IMR-90 (cell line): ENCODE measurements at regions not wholly inside any gene's neighbourhood (a gene's known extent, or its start where the extent isn't known, plus 50 kb on each side); places are given as distances from the start of the nearest gene placed in this dataset.

Experiments used
- ATAC-seq: fragments of 200-7000 bp; cut with Tn5 transposase; 2 replicates; pipeline ENCODE4 v1.9.1; 2020; ENCODE audit warnings: low read depth, mild to moderate bottlenecking, moderate library complexity
- BruUV-seq: library from RNA; stranded (reverse); fragments of 400-500 nt; replicated peaks from 2 replicates; lab custom pipeline; 2021; lab: Mats Ljungman, UMichigan
- CTCF ChIA-PET: fragments of 300-600 bp; formaldehyde crosslinking; extraction: SDS; loops from one replicate; lab custom pipeline; 2021; ENCODE audit warnings: antibody characterized with exemption; lab: Yijun Ruan, JAX
- POLR2A ChIA-PET: fragments of 300-600 bp; sonication (Branson Sonifier 250); formaldehyde crosslinking; loops from one replicate; lab custom pipeline; 2022; ENCODE audit warnings: antibody characterized with exemption; ENCODE audit not compliant: unreplicated experiment; lab: Charles Lee
- DNase-seq: peaks from one replicate; pipeline ENCODE4 v3.0.0; 2013
- H2AFZ ChIP-seq: replicated peaks from 2 replicates; pipeline ENCODE3; 2013; ENCODE audit warnings: low read length, mild to moderate bottlenecking; ENCODE audit not compliant: poor library complexity
- H2AK5ac ChIP-seq: 2 replicates; pipeline ENCODE4 v1.6.1; 2013; ENCODE audit warnings: low read depth, low read length, inconsistent platforms
- H2AK9ac ChIP-seq: replicated peaks from 2 replicates; pipeline ENCODE3; 2013; ENCODE audit warnings: mild to moderate bottlenecking, low read depth, low read length, moderate library complexity; ENCODE audit not compliant: poor library complexity
- H2BK120ac ChIP-seq: 2 replicates; pipeline ENCODE4 v1.6.1; 2013; ENCODE audit warnings: low read depth, low read length, inconsistent platforms
- H2BK15ac ChIP-seq: 3 replicates; pipeline ENCODE4 v1.6.1; 2013; ENCODE audit warnings: low read depth, low read length, inconsistent platforms
- H2BK20ac ChIP-seq: 2 replicates; pipeline ENCODE4 v1.6.1; 2013; ENCODE audit warnings: low read depth, mild to moderate bottlenecking, inconsistent platforms, low read length, moderate library complexity
- H2BK5ac ChIP-seq: 2 replicates; pipeline ENCODE4 v1.6.1; 2013; ENCODE audit warnings: mild to moderate bottlenecking, low read depth, low read length, inconsistent platforms; ENCODE audit not compliant: poor library complexity, severe bottlenecking
- H3K14ac ChIP-seq: replicated peaks from 2 replicates; pipeline ENCODE4 v1.6.1; 2013; ENCODE audit warnings: low read depth, low read length, inconsistent platforms
- H3K18ac ChIP-seq: 2 replicates; pipeline ENCODE4 v1.6.1; 2013; ENCODE audit warnings: low read depth, low read length, control low read depth
- H3K23ac ChIP-seq: 2 replicates; pipeline ENCODE4 v1.6.1; 2013; ENCODE audit warnings: low read depth, low read length, inconsistent platforms
- H3K27ac ChIP-seq: 2 replicates; pipeline ENCODE4 v1.5.1; 2013; ENCODE audit warnings: mild to moderate bottlenecking, control low read depth, low read length; ENCODE audit not compliant: insufficient read depth
- H3K27me3 ChIP-seq: 2 replicates; pipeline ENCODE4 v1.6.1; 2013; ENCODE audit warnings: low read length; ENCODE audit not compliant: control insufficient read depth, insufficient read depth
- H3K36me3 ChIP-seq: 2 replicates; pipeline ENCODE4 v1.6.1; 2013; ENCODE audit warnings: low read length, mixed read lengths; ENCODE audit not compliant: control insufficient read depth, insufficient read depth
- H3K4ac ChIP-seq: 2 replicates; pipeline ENCODE4 v1.6.1; 2013; ENCODE audit warnings: low read depth, low read length, inconsistent platforms
- H3K4me1 ChIP-seq: 2 replicates; pipeline ENCODE4 v1.6.1; 2013; ENCODE audit warnings: low read length, mixed read lengths; ENCODE audit not compliant: control insufficient read depth, insufficient read depth
- H3K4me2 ChIP-seq: 2 replicates; pipeline ENCODE4 v1.6.1; 2013; ENCODE audit warnings: low read depth, mild to moderate bottlenecking, control low read depth, low read length, moderate library complexity
- H3K4me3 ChIP-seq: 2 replicates; pipeline ENCODE4 v1.5.1; 2013; ENCODE audit warnings: low read depth, mild to moderate bottlenecking, control low read depth, low read length, moderate library complexity; ENCODE audit not compliant: insufficient read depth
- H3K56ac ChIP-seq: 2 replicates; pipeline ENCODE4 v1.6.1; 2013; ENCODE audit warnings: low read length, inconsistent platforms; ENCODE audit not compliant: insufficient read depth; ENCODE audit errors: extremely low read depth
- H3K79me1 ChIP-seq, 2 experiments: 2 replicates each; pipeline ENCODE4 v1.6.1; 2013; ENCODE audit warnings: low read length in 2 of 2, inconsistent platforms in 1 of 2, low read depth in 1 of 2
- H3K9ac ChIP-seq: 2 replicates; pipeline ENCODE4 v1.6.1; 2013; ENCODE audit warnings: low read depth, low read length, control low read depth
- H3K9me1 ChIP-seq: 2 replicates; pipeline ENCODE4 v1.6.1; 2013; ENCODE audit warnings: low read length, inconsistent platforms; ENCODE audit not compliant: insufficient read depth
- H3K9me3 ChIP-seq: 2 replicates; pipeline ENCODE4 v1.6.1; 2013; ENCODE audit warnings: low read length; ENCODE audit not compliant: control insufficient read depth, insufficient read depth
- H4K20me1 ChIP-seq: 2 replicates; pipeline ENCODE4 v1.6.1; 2013; ENCODE audit warnings: low read length, inconsistent platforms; ENCODE audit not compliant: insufficient read depth
- H4K5ac ChIP-seq: 2 replicates; pipeline ENCODE4 v1.6.1; 2013; ENCODE audit warnings: mild to moderate bottlenecking, low read depth, low read length, control low read depth
- H4K8ac ChIP-seq, 2 experiments: 2 replicates each; pipeline ENCODE4 v1.6.1; 2013; ENCODE audit warnings: low read depth in 2 of 2, low read length in 2 of 2, control low read depth in 1 of 2, inconsistent platforms in 1 of 2
- H4K91ac ChIP-seq: 2 replicates; pipeline ENCODE4 v1.6.1; 2013; ENCODE audit warnings: low read depth, low read length, inconsistent platforms; ENCODE audit not compliant: insufficient read depth
- BHLHE40 ChIP-seq: fragments of 150-350 bp; IDR thresholded peaks from 2 replicates; pipeline ENCODE4 v1.6.1; 2016; ENCODE audit warnings: mild to moderate bottlenecking, low read depth, low read length
- CEBPB ChIP-seq: IDR thresholded peaks from 2 replicates; pipeline ENCODE4 v1.6.1; 2012; ENCODE audit warnings: low read depth, low read length, improper control_type of control experiment
- CHD1 ChIP-seq: IDR thresholded peaks from 2 replicates; pipeline ENCODE4 v1.6.1; 2012; ENCODE audit warnings: low read depth, low read length, improper control_type of control experiment
- CTCF ChIP-seq: conservative IDR thresholded peaks from 2 replicates; pipeline ENCODE4 v1.5.1; 2012; ENCODE audit warnings: mild to moderate bottlenecking, low read depth, low read length, improper control_type of control experiment
- ELK1 ChIP-seq: fragments of 150-350 bp; IDR thresholded peaks from 2 replicates; pipeline ENCODE4 v1.6.1; 2016; ENCODE audit warnings: low read depth, mild to moderate bottlenecking, low read length, moderate library complexity, borderline replicate concordance
- FOS ChIP-seq: fragments of 150-350 bp; IDR thresholded peaks from 2 replicates; pipeline ENCODE4 v1.6.1; 2016; ENCODE audit warnings: low read depth, low read length
- NFE2L2 ChIP-seq: fragments of 150-350 bp; IDR thresholded peaks from 2 replicates; pipeline ENCODE4 v1.6.1; 2016; ENCODE audit warnings: low read depth, mild to moderate bottlenecking, low read length
- POLR2A ChIP-seq: IDR thresholded peaks from 2 replicates; pipeline ENCODE4 v1.6.1; 2012; ENCODE audit warnings: mild to moderate bottlenecking, low read depth, low read length
- RAD21 ChIP-seq: IDR thresholded peaks from 2 replicates; pipeline ENCODE4 v1.6.1; 2012; ENCODE audit warnings: low read length, improper control_type of control experiment
- SMC3 ChIP-seq: fragments of 150-350 bp; IDR thresholded peaks from 2 replicates; pipeline ENCODE4 v1.6.1; 2016; ENCODE audit warnings: low read depth, mild to moderate bottlenecking, antibody characterized with exemption, low read length, moderate library complexity
- WGBS, 2 experiments: methylation state at CpG; one replicate each; pipeline versions ENCODE4 v1.1.5 to v1.1.7; 2013; ENCODE audit warnings: missing lambda C conversion rate in 2 of 2; ENCODE audit not compliant: insufficient read length in 1 of 2; ENCODE audit errors: extremely low coverage in 2 of 2; 5-methylcytosine and 5-hydroxymethylcytosine counted together
- dilution Hi-C: fragments of 300-500 bp; cut with HindIII; formaldehyde crosslinking; loops from one replicate; pipeline ENCODE4 v1.14.3; 2018; ENCODE audit warnings: low sequenced_read_pairs; ENCODE audit not compliant: unreplicated experiment
- in situ Hi-C: fragments of 300-500 bp; cut with MboI; formaldehyde crosslinking; loops from 3 replicates; pipeline ENCODE4 v1.14.3; 2019; ENCODE audit warnings: low sequenced_read_pairs, inconsistent platforms, mixed read lengths
- intact Hi-C: fragments of 100-400 bp; cut with micrococcal nuclease; formaldehyde crosslinking; loops from 2 replicates; pipeline ENCODE4 v1.10.0; 2022

GRCh38 chr14:101634202-101634849 is 73.0 kb downstream of the DIO3 start:
- CTCF ChIA-PET = no interaction called here
- H3K18ac ChIP-seq = no peak overlapping the region
- peaks cover 30% of the 10 kb centered on the region for H3K27me3 ChIP-seq
- no TSS peak for BruUV-seq
- H3K27ac ChIP-seq = no peak overlapping the region
- POLR2A ChIA-PET = no interaction called here
- no peak overlapping the region for H3K4me2 ChIP-seq
- no peak overlapping the region for H3K14ac ChIP-seq
- no peak overlapping the region for H2BK120ac ChIP-seq
- H2BK20ac ChIP-seq = no peak overlapping the region
- no peak overlapping the region for H2AK5ac ChIP-seq
- H3K56ac ChIP-seq = no peak overlapping the region
- H2AK9ac ChIP-seq = no peak overlapping the region
- no peaks in the 10 kb centered on the region for H3K9me3 ChIP-seq
- no peak for TF ChIP-seq ELK1
- no peak for TF ChIP-seq CEBPB
- TF ChIP-seq CHD1 = no peak
- TF ChIP-seq POLR2A = no peak
- TF ChIP-seq FOS = no peak
- no peak for TF ChIP-seq CTCF
- TF ChIP-seq RAD21 = no peak
- TF ChIP-seq NFE2L2 = no peak
- no peak for TF ChIP-seq BHLHE40
- TF ChIP-seq SMC3 = no peak
- in situ Hi-C loops = no loop called here
- H2AFZ ChIP-seq = no peak overlapping the region
- H3K4ac ChIP-seq = no peak overlapping the region
- DNase-seq (no peak), ATAC-seq (no peak)
- H2BK15ac ChIP-seq = no peak overlapping the region
- WGBS, 2 experiments = 71% methylated on average over 12 of the region's 20 CpGs; no CpG with 5 or more reads in 1 of the 2 experiments
- no peaks in the 10 kb centered on the region for H3K79me1 ChIP-seq
- no peak overlapping the region for H4K5ac ChIP-seq
- dilution Hi-C loops = no loop called here
- no peak overlapping the region for H4K91ac ChIP-seq
- H2BK5ac ChIP-seq = no peak overlapping the region
- H3K9ac ChIP-seq = no peak overlapping the region
- no peaks in the 10 kb centered on the region for H4K20me1 ChIP-seq
- intact Hi-C loops = no loop called here
- H3K9me1 ChIP-seq = no peaks in the 10 kb centered on the region
- no peaks in the 10 kb centered on the region for H3K4me1 ChIP-seq
- no peak overlapping the region for H3K4me3 ChIP-seq
- H3K36me3 ChIP-seq = no peaks in the 10 kb centered on the region
- no peak overlapping the region for H4K8ac ChIP-seq
- H3K23ac ChIP-seq = no peak overlapping the region
